Natural killer cell (primary cell): ENCODE measurements at regions not wholly inside any gene's neighbourhood (a gene's known extent, or its start where the extent isn't known, plus 50 kb on each side); places are given as distances from the start of the nearest gene placed in this dataset.
A peak's percentile ranks its signal among the peaks of the same experiment; 100 is the strongest.

Source experiments
- ATAC-seq, 3 donors: fragments of 150-1000 bp in 2 of 3; fragments of 200-7000 bp in 1 of 3; cut with Tn5 transposase; 1 replicate in 1 of 3; 2 replicates in 2 of 3; pipeline ENCODE4 v1.10.0; 2021; ENCODE audit warnings: mild to moderate bottlenecking in 2 of 3, moderate library complexity in 2 of 3
- DNase-seq, 2 donors: peaks; one replicate each; pipeline versions ENCODE4 v3.0.0 to v3.0.0-alpha.2; 2013 to 2021; ENCODE audit warnings: mixed read lengths in 1 of 2
- H3K27ac ChIP-seq: one replicate; pipeline ENCODE4 v1.5.1; 2013; ENCODE audit warnings: mild to moderate bottlenecking, low read length
- H3K27me3 ChIP-seq: one replicate; pipeline ENCODE4 v1.6.1; 2013; ENCODE audit warnings: low read length; ENCODE audit not compliant: control insufficient read depth, insufficient read depth
- H3K36me3 ChIP-seq: one replicate; pipeline ENCODE4 v1.6.1; 2013; ENCODE audit warnings: low read length; ENCODE audit not compliant: control insufficient read depth, insufficient read depth
- H3K4me1 ChIP-seq: one replicate; pipeline ENCODE4 v1.6.1; 2013; ENCODE audit warnings: low read length; ENCODE audit not compliant: control insufficient read depth, insufficient read depth
- H3K4me3 ChIP-seq: one replicate; pipeline ENCODE4 v1.5.1; 2013; ENCODE audit warnings: low read length
- H3K9me3 ChIP-seq: one replicate; pipeline ENCODE4 v1.6.1; 2013; ENCODE audit warnings: low read length; ENCODE audit not compliant: control insufficient read depth, insufficient read depth
- H3K27ac Mint-ChIP-seq, 2 donors: one replicate each; pipeline ENCODE4 v1.8.0; 2022; ENCODE audit warnings: mild to moderate bottlenecking in 2 of 2, mixed read lengths in 2 of 2, moderate library complexity in 1 of 2
- H3K27me3 Mint-ChIP-seq, 2 donors: one replicate each; pipeline ENCODE4 v1.8.0; 2022; ENCODE audit warnings: low read depth in 2 of 2, mixed read lengths in 2 of 2
- H3K36me3 Mint-ChIP-seq: one replicate; pipeline ENCODE4 v1.8.0; 2022; ENCODE audit warnings: mixed read lengths
- H3K4me1 Mint-ChIP-seq, 2 donors: one replicate each; pipeline ENCODE4 v1.8.0; 2022; ENCODE audit warnings: mixed read lengths in 2 of 2
- H3K4me3 Mint-ChIP-seq: one replicate; pipeline ENCODE4 v1.8.0; 2022; ENCODE audit warnings: mild to moderate bottlenecking, moderate library complexity, mixed read lengths
- H3K9me3 Mint-ChIP-seq, 2 donors: one replicate each; pipeline ENCODE4 v1.8.0; 2022; ENCODE audit warnings: mixed read lengths in 2 of 2
- CTCF ChIP-seq: fragments of 200-600 bp; IDR thresholded peaks from one replicate; pipeline ENCODE4 v1.8.0; 2022; ENCODE audit warnings: antibody characterized with exemption
- WGBS: methylation state at CpG from one replicate; pipeline ENCODE4 v1.1.7; 2013; ENCODE audit warnings: missing lambda C conversion rate; ENCODE audit not compliant: insufficient coverage; 5-methylcytosine and 5-hydroxymethylcytosine counted together
- intact Hi-C: fragments of 100-400 bp; cut with micrococcal nuclease; formaldehyde crosslinking; loops from one replicate; pipeline ENCODE4 v1.14.2; 2022

GRCh38 chr2:851680-852079 lies 99.0 kb upstream of the SNTG2 start:
- peaks cover 14% of the 10 kb centered on the region for H3K4me1 ChIP-seq
- H3K9me3 ChIP-seq = no peaks in the 10 kb centered on the region
- H3K4me1 Mint-ChIP-seq = peaks cover 21 to 27% of the 10 kb centered on the region in 2 donors
- no peak for DNase-seq
- ATAC-seq = peak in 1 of 3 donors; percentile 48
- H3K27ac ChIP-seq = no peak overlapping the region
- peaks cover 3 to 19% of the 10 kb centered on the region in 2 donors for H3K9me3 Mint-ChIP-seq
- no peak overlapping the region for H3K4me3 Mint-ChIP-seq
- no peak overlapping the region for H3K27ac Mint-ChIP-seq
- intact Hi-C loops = no loop called here
- H3K27me3 ChIP-seq = no peaks in the 10 kb centered on the region
- no peak overlapping the region for H3K4me3 ChIP-seq
- TF ChIP-seq CTCF = no peak
- H3K36me3 ChIP-seq = no peaks in the 10 kb centered on the region
- no peaks in the 10 kb centered on the region for H3K36me3 Mint-ChIP-seq
- WGBS = 91% methylated on average over 7 of the region's 8 CpGs
- H3K27me3 Mint-ChIP-seq = peaks cover 0 to 3% of the 10 kb centered on the region in 2 donors

GRCh38 chr2:851078-851477 lies 99.6 kb upstream of the SNTG2 start:
- Histone ChIP-seq H3K4me1 (peaks cover 14% of the 10 kb centered on the region), H3K9me3 (no peaks in the 10 kb centered on the region), H3K4me3 (no peak overlapping the region), H3K36me3 (no peaks in the 10 kb centered on the region), H3K27ac (no peak overlapping the region), H3K27me3 (no peaks in the 10 kb centered on the region)
- Mint-ChIP-seq H3K27me3 (peaks cover 0 to 4% of the 10 kb centered on the region in 2 donors), H3K36me3 (no peaks in the 10 kb centered on the region), H3K4me3 (no peak overlapping the region), H3K4me1 (peaks cover 15 to 22% of the 10 kb centered on the region in 2 donors), H3K27ac (no peak overlapping the region), H3K9me3 (peaks cover 3 to 15% of the 10 kb centered on the region in 2 donors)
- DNase-seq (no peak), ATAC-seq (peak in 1 of 3 donors; percentile 30)
- intact Hi-C loops = no loop called here
- no peak for TF ChIP-seq CTCF
- 74% methylated on average over 3 of the region's 3 CpGs for WGBS

GRCh38 chr2:850429-850828 lies 100.2 kb upstream of the SNTG2 start:
- H3K4me3 ChIP-seq = no peak overlapping the region
- Mint-ChIP-seq H3K4me3 (no peak overlapping the region), H3K36me3 (no peaks in the 10 kb centered on the region), H3K4me1 (peaks cover 11 to 16% of the 10 kb centered on the region in 2 donors), H3K27ac (no peak overlapping the region), H3K27me3 (peaks cover under 1 to 6% of the 10 kb centered on the region in 2 donors), H3K9me3 (peaks cover 3 to 12% of the 10 kb centered on the region in 2 donors)
- no peaks in the 10 kb centered on the region for H3K36me3 ChIP-seq
- 85% methylated on average over 5 of the region's 5 CpGs for WGBS
- intact Hi-C loops = no loop called here
- ATAC-seq (no peak), DNase-seq (no peak)
- no peak overlapping the region for H3K27ac ChIP-seq
- TF ChIP-seq CTCF = no peak
- no peaks in the 10 kb centered on the region for H3K9me3 ChIP-seq
- H3K4me1 ChIP-seq = peaks cover 10% of the 10 kb centered on the region
- no peaks in the 10 kb centered on the region for H3K27me3 ChIP-seq

- TF ChIP-seq CTCF = no peak
- 71% methylated on average over 3 of the region's 3 CpGs for WGBS
- DNase-seq (no peak), ATAC-seq (no peak)
- no peaks in the 10 kb centered on the region for H3K9me3 Mint-ChIP-seq
- no peak overlapping the region for H3K4me3 Mint-ChIP-seq
- Histone ChIP-seq H3K27me3 (no peaks in the 10 kb centered on the region), H3K27ac (no peak overlapping the region), H3K36me3 (no peaks in the 10 kb centered on the region), H3K4me1 (no peaks in the 10 kb centered on the region), H3K4me3 (no peak overlapping the region), H3K9me3 (no peaks in the 10 kb centered on the region)
- intact Hi-C loops = no loop called here
- H3K27ac Mint-ChIP-seq = no peak overlapping the region
- no peaks in the 10 kb centered on the region for H3K36me3 Mint-ChIP-seq
- H3K27me3 Mint-ChIP-seq = peaks cover 6 to 24% of the 10 kb centered on the region in 2 donors
- no peaks in the 10 kb centered on the region for H3K4me1 Mint-ChIP-seq
Measured at GRCh38 chr2:848099-848498, 102.5 kb upstream of the SNTG2 start.
